GM21447 (cell line): ENCODE measurements at regions not wholly inside any gene's neighbourhood (a gene's known extent, or its start where the extent isn't known, plus 50 kb on each side); places are given as distances from the start of the nearest gene placed in this dataset.
"Not testable (repeated sequence)": the region's sequence is repeated elsewhere in the genome, so short reads cannot be mapped to it uniquely, and the experiment has no call there.

ENCODE experiments used
- ATAC-seq: cut with Tn5 transposase; IDR thresholded peaks from one replicate; pipeline ENCODE4 v1.9.1; 2021; ENCODE audit not compliant: unreplicated experiment

- no peak for ATAC-seq
Measured at GRCh38 chr9:80679916-80680315, 1009.4 kb downstream of the TLE1 start.

- no peak for ATAC-seq
Measured at GRCh38 chr9:80678906-80679305, 1010.4 kb downstream of the TLE1 start.

- no peak for ATAC-seq
Measured at GRCh38 chr9:80673496-80673895, 1015.9 kb downstream of the TLE1 start.

GRCh38 chr9:80665479-80665878 lies 1023.9 kb downstream of the TLE1 start:
- ATAC-seq, result no peak

- no peak for ATAC-seq
Measured at GRCh38 chr9:80664327-80665210, 1024.8 kb downstream of the TLE1 start.

GRCh38 chr9:80659751-80660150 lies 1029.6 kb downstream of the TLE1 start:
- not testable (repeated sequence) for ATAC-seq

- ATAC-seq, result no peak
Measured at GRCh38 chr9:80651044-80651443, 1038.3 kb downstream of the TLE1 start.

GRCh38 chr9:80649496-80649895 lies 1039.9 kb downstream of the TLE1 start:
- no peak for ATAC-seq

- ATAC-seq, result no peak
Measured at GRCh38 chr9:80649001-80649420, 1040.3 kb downstream of the TLE1 start.

GRCh38 chr9:80648336-80648735 lies 1041.0 kb downstream of the TLE1 start:
- no peak for ATAC-seq

- ATAC-seq, result no peak
Measured at GRCh38 chr9:80646211-80646610, 1043.1 kb downstream of the TLE1 start.

- ATAC-seq, result no peak
Measured at GRCh38 chr9:80644044-80644443, 1045.3 kb downstream of the TLE1 start.

- no peak for ATAC-seq
Measured at GRCh38 chr9:80635065-80635464, 1054.3 kb downstream of the TLE1 start.

- no peak for ATAC-seq
Measured at GRCh38 chr9:80632041-80632440, 1057.3 kb downstream of the TLE1 start.

GRCh38 chr9:80622508-80622907 lies 1050.7 kb downstream of the TLE4 start:
- ATAC-seq, result no peak

GRCh38 chr9:80619356-80619755 lies 1047.6 kb downstream of the TLE4 start:
- no peak for ATAC-seq

- no peak for ATAC-seq
Measured at GRCh38 chr9:80615964-80616363, 1044.2 kb downstream of the TLE4 start.

GRCh38 chr9:80605793-80606192 lies 1034.0 kb downstream of the TLE4 start:
- ATAC-seq, result no peak

- no peak for ATAC-seq
Measured at GRCh38 chr9:80605129-80605528, 1033.4 kb downstream of the TLE4 start.

- no peak for ATAC-seq
Measured at GRCh38 chr9:80602291-80602690, 1030.5 kb downstream of the TLE4 start.

- ATAC-seq, result no peak
Measured at GRCh38 chr9:80596579-80596978, 1024.8 kb downstream of the TLE4 start.

GRCh38 chr9:80595192-80595591 lies 1023.4 kb downstream of the TLE4 start:
- ATAC-seq, result no peak

- no peak for ATAC-seq
Measured at GRCh38 chr9:80592413-80592812, 1020.6 kb downstream of the TLE4 start.
